GM21526 (cell line): ENCODE measurements at regions not wholly inside any gene's neighbourhood (a gene's known extent, or its start where the extent isn't known, plus 50 kb on each side); places are given as distances from the start of the nearest gene placed in this dataset.

Source experiments
- ATAC-seq: cut with Tn5 transposase; IDR thresholded peaks from one replicate; pipeline ENCODE4 v1.9.1; 2021; ENCODE audit warnings: moderate library complexity; ENCODE audit not compliant: unreplicated experiment, low FRiP score

- no peak for ATAC-seq
Observed at GRCh38 chr12:115449526-115449925, 765.6 kb upstream of the TBX3 start.

- no peak for ATAC-seq
Observed at GRCh38 chr12:115444346-115444745, 760.4 kb upstream of the TBX3 start.

- ATAC-seq = no peak
Observed at GRCh38 chr12:115443351-115443938, 759.5 kb upstream of the TBX3 start.

GRCh38 chr12:115440438-115440837 is 756.5 kb upstream of the TBX3 start:
- no peak for ATAC-seq

- ATAC-seq = no peak
Observed at GRCh38 chr12:115439008-115439601, 755.1 kb upstream of the TBX3 start.

- no peak for ATAC-seq
Observed at GRCh38 chr12:115438314-115438713, 754.3 kb upstream of the TBX3 start.

- ATAC-seq = no peak
Observed at GRCh38 chr12:115437061-115437567, 753.1 kb upstream of the TBX3 start.

- no peak for ATAC-seq
Observed at GRCh38 chr12:115433014-115433634, 749.1 kb upstream of the TBX3 start.

GRCh38 chr12:115430636-115431035 is 746.7 kb upstream of the TBX3 start:
- no peak for ATAC-seq

GRCh38 chr12:115426732-115427131 is 742.8 kb upstream of the TBX3 start:
- ATAC-seq = no peak

- ATAC-seq = no peak
Observed at GRCh38 chr12:115424003-115424402, 740.0 kb upstream of the TBX3 start.

GRCh38 chr12:115423546-115423987 is 739.6 kb upstream of the TBX3 start:
- no peak for ATAC-seq

GRCh38 chr12:115422845-115423545 is 739.0 kb upstream of the TBX3 start:
- ATAC-seq = no peak

GRCh38 chr12:115421796-115422709 is 738.1 kb upstream of the TBX3 start:
- no peak for ATAC-seq

GRCh38 chr12:115421350-115421749 is 737.4 kb upstream of the TBX3 start:
- ATAC-seq = no peak

- ATAC-seq = no peak
Observed at GRCh38 chr12:115419145-115419646, 735.2 kb upstream of the TBX3 start.

- ATAC-seq = no peak
Observed at GRCh38 chr12:115417610-115418009, 733.6 kb upstream of the TBX3 start.

- no peak for ATAC-seq
Observed at GRCh38 chr12:115416869-115417268, 732.9 kb upstream of the TBX3 start.

- ATAC-seq = no peak
Observed at GRCh38 chr12:115413626-115414025, 729.7 kb upstream of the TBX3 start.

GRCh38 chr12:115412831-115413230 is 728.9 kb upstream of the TBX3 start:
- ATAC-seq = no peak
